Keratinocyte (primary cell): ENCODE measurements at regions not wholly inside any gene's neighbourhood (a gene's known extent, or its start where the extent isn't known, plus 50 kb on each side); places are given as distances from the start of the nearest gene placed in this dataset.

ENCODE experiments used
- DNase-seq: peaks from one replicate; pipeline ENCODE4 v3.0.0-alpha.2; 2011; ENCODE audit warnings: low read depth, missing footprints, low spot score
- FAIRE-seq: peaks from 2 replicates; lab custom pipeline; 2011; peaks lifted over from hg19 to GRCh38; lab: Jason Lieb, UNC
- H2AFZ ChIP-seq: 2 replicates; pipeline ENCODE4 v1.6.0; 2012; ENCODE audit warnings: low read length, control low read depth, inconsistent platforms; ENCODE audit not compliant: control insufficient read depth
- H3K27ac ChIP-seq: 2 replicates; pipeline ENCODE4 v1.5.1; 2011; ENCODE audit warnings: low read length; ENCODE audit not compliant: control insufficient read depth, insufficient read depth
- H3K27me3 ChIP-seq: 3 replicates; pipeline ENCODE4 v1.6.0; 2011; ENCODE audit warnings: low read length; ENCODE audit not compliant: control insufficient read depth, insufficient read depth; ENCODE audit errors: extremely low read depth
- H3K36me3 ChIP-seq, 2 experiments: 2 replicates in 1 of 2; 3 replicates in 1 of 2; pipeline ENCODE4 v1.5.1; 2011; ENCODE audit warnings: low read length in 2 of 2, mild to moderate bottlenecking in 1 of 2; ENCODE audit not compliant: control insufficient read depth in 2 of 2, insufficient read depth in 2 of 2; ENCODE audit errors: extremely low read depth in 1 of 2
- H3K4me1 ChIP-seq: 3 replicates; pipeline ENCODE4 v1.5.1; 2011; ENCODE audit warnings: low read length; ENCODE audit not compliant: control insufficient read depth, insufficient read depth; ENCODE audit errors: extremely low read depth
- H3K4me2 ChIP-seq: 3 replicates; pipeline ENCODE4 v1.6.0; 2011; ENCODE audit warnings: low read depth, low read length; ENCODE audit not compliant: control insufficient read depth, insufficient read depth; ENCODE audit errors: extremely low read depth
- H3K4me3 ChIP-seq, 3 experiments: fragments of 200-600 bp in 1 of 3; sonication (generic) in 1 of 3; 2 replicates in 2 of 3; 3 replicates in 1 of 3; pipeline ENCODE4 v1.5.1; 2011 to 2016; ENCODE audit warnings: low read length in 3 of 3, mild to moderate bottlenecking in 3 of 3, control low read depth in 2 of 3, inconsistent platforms in 1 of 3, low read depth in 1 of 3, mixed read lengths in 1 of 3, mixed run types in 1 of 3, moderate library complexity in 1 of 3; ENCODE audit not compliant: control insufficient read depth in 2 of 3, insufficient read depth in 2 of 3; ENCODE audit errors: extremely low read depth in 1 of 3
- H3K79me2 ChIP-seq: 2 replicates; pipeline ENCODE4 v1.6.0; 2012; ENCODE audit warnings: low read length; ENCODE audit not compliant: control insufficient read depth, insufficient read depth
- H3K9ac ChIP-seq: 3 replicates; pipeline ENCODE4 v1.6.0; 2011; ENCODE audit warnings: low read length; ENCODE audit not compliant: control insufficient read depth, insufficient read depth; ENCODE audit errors: extremely low read depth
- H3K9me1 ChIP-seq: 3 replicates; pipeline ENCODE4 v1.6.0; 2011; ENCODE audit warnings: low read length; ENCODE audit not compliant: control insufficient read depth, insufficient read depth; ENCODE audit errors: extremely low read depth
- H3K9me3 ChIP-seq: 2 replicates; pipeline ENCODE4 v1.5.1; 2012; ENCODE audit warnings: low read depth, low read length; ENCODE audit not compliant: control insufficient read depth
- H4K20me1 ChIP-seq: 3 replicates; pipeline ENCODE4 v1.6.0; 2011; ENCODE audit warnings: low read length; ENCODE audit not compliant: control insufficient read depth, insufficient read depth; ENCODE audit errors: extremely low read depth
- CTCF ChIP-seq, 3 experiments: IDR thresholded peaks in 1 of 3; conservative IDR thresholded peaks in 1 of 3; optimal IDR thresholded peaks in 1 of 3; 2 replicates in 2 of 3; 3 replicates in 1 of 3; pipeline versions ENCODE3 to v1.5.1; 2011; ENCODE audit warnings: low read length in 3 of 3, mild to moderate bottlenecking in 3 of 3, moderate library complexity in 2 of 3, control low read depth in 1 of 3, inconsistent platforms in 1 of 3; ENCODE audit not compliant: insufficient read depth in 2 of 3; ENCODE audit errors: extremely low read depth in 1 of 3
- EZH2 ChIP-seq: IDR thresholded peaks from one replicate; pipeline ENCODE4 v1.6.1; 2012; ENCODE audit warnings: inconsistent platforms, mild to moderate bottlenecking, low read length, moderate library complexity
- dilution Hi-C: fragments of 300-500 bp; cut with MboI; formaldehyde crosslinking; loops from one replicate; pipeline ENCODE4 v1.7.0; 2020; ENCODE audit warnings: low sequenced_read_pairs; ENCODE audit not compliant: extremely low pct_ligation_motif_present

GRCh38 chr15:31264559-31265089 lies 62.0 kb upstream of the KLF13 start:
- no peak overlapping the region for H3K27ac ChIP-seq
- H3K4me2 ChIP-seq, result no peak overlapping the region
- DNase-seq (no peak), FAIRE-seq (no peak)
- no peak overlapping the region for H3K4me3 ChIP-seq
- dilution Hi-C loops, result no loop called here
- no peaks in the 10 kb centered on the region for H3K36me3 ChIP-seq
- H3K79me2 ChIP-seq, result no peaks in the 10 kb centered on the region
- peaks cover 11% of the 10 kb centered on the region for H3K4me1 ChIP-seq
- peak overlapping the region; percentile 89 for H2AFZ ChIP-seq
- no peaks in the 10 kb centered on the region for H4K20me1 ChIP-seq
- H3K9me3 ChIP-seq, result no peaks in the 10 kb centered on the region
- H3K27me3 ChIP-seq, result no peaks in the 10 kb centered on the region
- TF ChIP-seq CTCF (optimal IDR thresholded peaks at IDR 0.05 in 1 of 3, IDR thresholded peaks at IDR 0.05 in 1 of 3, conservative IDR thresholded peaks at IDR 0.05 in 1 of 3; ENCODE audit: extremely low read depth in 1 of 3, insufficient read depth in 2 of 3, low read length in 3 of 3) (no peak), EZH2 (no peak)
- no peaks in the 10 kb centered on the region for H3K9me1 ChIP-seq
- peak overlapping the region; percentile 52 for H3K9ac ChIP-seq

- H3K79me2 ChIP-seq, result no peaks in the 10 kb centered on the region
- H2AFZ ChIP-seq, result no peak overlapping the region
- dilution Hi-C loops, result no loop called here
- no peaks in the 10 kb centered on the region for H3K27me3 ChIP-seq
- TF ChIP-seq EZH2 (no peak), CTCF (optimal IDR thresholded peaks at IDR 0.05 in 1 of 3, IDR thresholded peaks at IDR 0.05 in 1 of 3, conservative IDR thresholded peaks at IDR 0.05 in 1 of 3; ENCODE audit: extremely low read depth in 1 of 3, insufficient read depth in 2 of 3, low read length in 3 of 3) (no peak)
- H3K9ac ChIP-seq, result no peak overlapping the region
- DNase-seq (no peak), FAIRE-seq (no peak)
- no peak overlapping the region for H3K27ac ChIP-seq
- no peak overlapping the region for H3K4me3 ChIP-seq
- H3K36me3 ChIP-seq, result no peaks in the 10 kb centered on the region
- no peaks in the 10 kb centered on the region for H3K9me3 ChIP-seq
- H3K4me1 ChIP-seq, result peaks cover 11% of the 10 kb centered on the region
- H3K4me2 ChIP-seq, result no peak overlapping the region
- H3K9me1 ChIP-seq, result no peaks in the 10 kb centered on the region
- H4K20me1 ChIP-seq, result no peaks in the 10 kb centered on the region
These were observed 61.4 kb upstream of the KLF13 start for GRCh38 chr15:31265090-31265870.
